Activated naive CD8-positive, alpha-beta T cell (primary cell): ENCODE measurements at regions not wholly inside any gene's neighbourhood (a gene's known extent, or its start where the extent isn't known, plus 50 kb on each side); places are given as distances from the start of the nearest gene placed in this dataset.

Experiments
- H3K27ac Mint-ChIP-seq: one replicate; pipeline ENCODE4 v1.8.0; 2021; ENCODE audit warnings: mixed read lengths
- H3K27me3 Mint-ChIP-seq: one replicate; pipeline ENCODE4 v1.8.0; 2021; ENCODE audit warnings: mixed read lengths
- H3K36me3 Mint-ChIP-seq: one replicate; pipeline ENCODE4 v1.8.0; 2021; ENCODE audit warnings: mixed read lengths
- H3K4me1 Mint-ChIP-seq: one replicate; pipeline ENCODE4 v1.8.0; 2021; ENCODE audit warnings: low read depth, mixed read lengths
- H3K4me3 Mint-ChIP-seq: one replicate; pipeline ENCODE4 v1.8.0; 2021; ENCODE audit warnings: mild to moderate bottlenecking, mixed read lengths
- H3K9me3 Mint-ChIP-seq: one replicate; pipeline ENCODE4 v1.8.0; 2021; ENCODE audit warnings: low read depth, mixed read lengths

GRCh38 chr22:48157676-48158075 is 1395.2 kb downstream of the TBC1D22A start:
- no peaks in the 10 kb centered on the region for H3K4me1 Mint-ChIP-seq

GRCh38 chr22:48156603-48157355 is 1394.3 kb downstream of the TBC1D22A start:
- no peaks in the 10 kb centered on the region for H3K9me3 Mint-ChIP-seq
- no peaks in the 10 kb centered on the region for H3K4me1 Mint-ChIP-seq
- H3K36me3 Mint-ChIP-seq: no peaks in the 10 kb centered on the region
- H3K27me3 Mint-ChIP-seq: no peaks in the 10 kb centered on the region
- no peak overlapping the region for H3K4me3 Mint-ChIP-seq
- H3K27ac Mint-ChIP-seq: no peak overlapping the region

More at GRCh38 chr22:48157676-48158075, 1395.2 kb downstream of the TBC1D22A start:
- Mint-ChIP-seq H3K27me3 (no peaks in the 10 kb centered on the region), H3K4me3 (no peak overlapping the region), H3K27ac (no peak overlapping the region), H3K36me3 (no peaks in the 10 kb centered on the region), H3K9me3 (no peaks in the 10 kb centered on the region)

- Mint-ChIP-seq H3K9me3 (no peaks in the 10 kb centered on the region), H3K27me3 (no peaks in the 10 kb centered on the region), H3K4me3 (no peak overlapping the region), H3K27ac (no peak overlapping the region), H3K36me3 (no peaks in the 10 kb centered on the region), H3K4me1 (no peaks in the 10 kb centered on the region)
Measured at GRCh38 chr22:48155446-48155845, 1393.0 kb downstream of the TBC1D22A start.

- no peaks in the 10 kb centered on the region for H3K4me1 Mint-ChIP-seq
- no peak overlapping the region for H3K27ac Mint-ChIP-seq
- no peaks in the 10 kb centered on the region for H3K9me3 Mint-ChIP-seq
- H3K27me3 Mint-ChIP-seq: no peaks in the 10 kb centered on the region
- H3K4me3 Mint-ChIP-seq: no peak overlapping the region
- H3K36me3 Mint-ChIP-seq: no peaks in the 10 kb centered on the region
Measured at GRCh38 chr22:48154943-48155240, 1392.4 kb downstream of the TBC1D22A start.

GRCh38 chr22:48154169-48154942 is 1391.9 kb downstream of the TBC1D22A start:
- H3K27me3 Mint-ChIP-seq: no peaks in the 10 kb centered on the region

GRCh38 chr22:48153726-48154125 is 1391.3 kb downstream of the TBC1D22A start:
- H3K27ac Mint-ChIP-seq: no peak overlapping the region
- H3K4me3 Mint-ChIP-seq: no peak overlapping the region
- H3K36me3 Mint-ChIP-seq: no peaks in the 10 kb centered on the region
- H3K27me3 Mint-ChIP-seq: peaks cover 1% of the 10 kb centered on the region
- no peaks in the 10 kb centered on the region for H3K9me3 Mint-ChIP-seq
- no peaks in the 10 kb centered on the region for H3K4me1 Mint-ChIP-seq

More at GRCh38 chr22:48154169-48154942, 1391.9 kb downstream of the TBC1D22A start:
- H3K27ac Mint-ChIP-seq: no peak overlapping the region
- H3K4me1 Mint-ChIP-seq: no peaks in the 10 kb centered on the region
- H3K36me3 Mint-ChIP-seq: no peaks in the 10 kb centered on the region
- H3K4me3 Mint-ChIP-seq: no peak overlapping the region
- no peaks in the 10 kb centered on the region for H3K9me3 Mint-ChIP-seq

- Mint-ChIP-seq H3K4me1 (no peaks in the 10 kb centered on the region), H3K4me3 (no peak overlapping the region), H3K9me3 (no peaks in the 10 kb centered on the region), H3K36me3 (no peaks in the 10 kb centered on the region), H3K27me3 (peaks cover 1% of the 10 kb centered on the region), H3K27ac (no peak overlapping the region)
Measured at GRCh38 chr22:48152916-48153315, 1390.5 kb downstream of the TBC1D22A start.

- no peak overlapping the region for H3K27ac Mint-ChIP-seq
- no peak overlapping the region for H3K4me3 Mint-ChIP-seq
- peaks cover 1% of the 10 kb centered on the region for H3K27me3 Mint-ChIP-seq
- H3K4me1 Mint-ChIP-seq: no peaks in the 10 kb centered on the region
- no peaks in the 10 kb centered on the region for H3K36me3 Mint-ChIP-seq
- H3K9me3 Mint-ChIP-seq: no peaks in the 10 kb centered on the region
Measured at GRCh38 chr22:48152164-48152775, 1389.8 kb downstream of the TBC1D22A start.

GRCh38 chr22:48151641-48152040 is 1389.2 kb downstream of the TBC1D22A start:
- Mint-ChIP-seq H3K27ac (no peak overlapping the region), H3K27me3 (peaks cover 1% of the 10 kb centered on the region), H3K36me3 (no peaks in the 10 kb centered on the region), H3K4me3 (no peak overlapping the region), H3K4me1 (no peaks in the 10 kb centered on the region), H3K9me3 (no peaks in the 10 kb centered on the region)

GRCh38 chr22:48147831-48148230 is 1385.4 kb downstream of the TBC1D22A start:
- Mint-ChIP-seq H3K4me3 (no peak overlapping the region), H3K9me3 (no peaks in the 10 kb centered on the region), H3K36me3 (no peaks in the 10 kb centered on the region), H3K27me3 (peaks cover 13% of the 10 kb centered on the region), H3K27ac (no peak overlapping the region), H3K4me1 (no peaks in the 10 kb centered on the region)

GRCh38 chr22:48147404-48147803 is 1385.0 kb downstream of the TBC1D22A start:
- Mint-ChIP-seq H3K9me3 (no peaks in the 10 kb centered on the region), H3K4me1 (no peaks in the 10 kb centered on the region), H3K4me3 (no peak overlapping the region), H3K27ac (no peak overlapping the region), H3K27me3 (peaks cover 13% of the 10 kb centered on the region), H3K36me3 (no peaks in the 10 kb centered on the region)

GRCh38 chr22:48146426-48146825 is 1384.0 kb downstream of the TBC1D22A start:
- H3K4me1 Mint-ChIP-seq: no peaks in the 10 kb centered on the region
- H3K4me3 Mint-ChIP-seq: no peak overlapping the region
- H3K27ac Mint-ChIP-seq: no peak overlapping the region
- H3K36me3 Mint-ChIP-seq: no peaks in the 10 kb centered on the region
- peaks cover 13% of the 10 kb centered on the region for H3K27me3 Mint-ChIP-seq
- H3K9me3 Mint-ChIP-seq: no peaks in the 10 kb centered on the region

- no peak overlapping the region for H3K4me3 Mint-ChIP-seq
- no peaks in the 10 kb centered on the region for H3K36me3 Mint-ChIP-seq
- H3K4me1 Mint-ChIP-seq: no peaks in the 10 kb centered on the region
- peaks cover 13% of the 10 kb centered on the region for H3K27me3 Mint-ChIP-seq
- no peak overlapping the region for H3K27ac Mint-ChIP-seq
- H3K9me3 Mint-ChIP-seq: no peaks in the 10 kb centered on the region
Measured at GRCh38 chr22:48145738-48146137, 1383.3 kb downstream of the TBC1D22A start.

- H3K27me3 Mint-ChIP-seq: peaks cover 13% of the 10 kb centered on the region
- no peak overlapping the region for H3K4me3 Mint-ChIP-seq
- H3K36me3 Mint-ChIP-seq: no peaks in the 10 kb centered on the region
- H3K9me3 Mint-ChIP-seq: no peaks in the 10 kb centered on the region
- no peak overlapping the region for H3K27ac Mint-ChIP-seq
- H3K4me1 Mint-ChIP-seq: peaks cover 1% of the 10 kb centered on the region
Measured at GRCh38 chr22:48144318-48144717, 1381.9 kb downstream of the TBC1D22A start.

- Mint-ChIP-seq H3K27ac (no peak overlapping the region), H3K4me3 (no peak overlapping the region), H3K4me1 (peaks cover 4% of the 10 kb centered on the region), H3K9me3 (no peaks in the 10 kb centered on the region), H3K27me3 (peaks cover 13% of the 10 kb centered on the region), H3K36me3 (no peaks in the 10 kb centered on the region)
Measured at GRCh38 chr22:48143856-48144255, 1381.4 kb downstream of the TBC1D22A start.
